ENCODE measurements at regions not wholly inside any gene's neighbourhood (a gene's known extent, or its start where the extent isn't known, plus 50 kb on each side); places are given as distances from the start of the nearest gene placed in this dataset.

GRCh38 chr5:152907488-152908245 lies 502.6 kb upstream of the NMUR2 start:
- no peak for FAIRE-seq

DNA sequence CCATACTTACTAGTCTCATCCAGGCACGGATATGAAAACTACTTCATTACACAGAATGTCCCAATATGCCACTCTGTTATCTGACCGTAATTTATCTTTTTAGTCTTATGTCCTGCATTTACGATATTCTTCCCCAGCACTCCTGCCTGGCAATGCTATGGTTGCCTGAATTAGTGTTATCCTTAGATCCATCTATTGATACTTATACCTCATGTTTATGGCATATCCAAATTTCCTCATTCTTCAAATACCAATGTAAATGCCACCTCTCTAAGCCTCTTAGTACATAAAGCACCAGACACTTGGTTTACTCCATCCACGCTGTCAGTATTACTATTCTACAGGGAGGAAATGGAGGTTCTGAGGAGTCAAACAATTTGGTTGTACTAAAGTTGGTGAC lies 507.8 kb upstream of the NMUR2 start:
- peaks cover 4% of the 10 kb centered on the region for H3K27me3 Mint-ChIP-seq (ENCODE audit: low read depth, unreplicated experiment)
- Histone ChIP-seq H3K36me3 (ENCODE audit: insufficient read depth, low read length) (no peaks in the 10 kb centered on the region), H3K79me2 (ENCODE audit: insufficient read depth, low read length) (no peaks in the 10 kb centered on the region), H3K4me2 (ENCODE audit: low read length) (no peak overlapping the region), H3K4me1 (ENCODE audit: insufficient read depth, low read length) (no peaks in the 10 kb centered on the region), H3K4me3 (ENCODE audit: insufficient read depth, low read depth, low read length) (no peak overlapping the region), H3K9me3 (ENCODE audit: insufficient read depth, low read depth, low read length) (no peaks in the 10 kb centered on the region), H4K20me1 (ENCODE audit: insufficient read depth, low read length) (no peaks in the 10 kb centered on the region), H2AFZ (ENCODE audit: low read depth, low read length) (no peak overlapping the region), H3K9ac (ENCODE audit: low read length) (no peak overlapping the region), H3K27me3 (ENCODE audit: insufficient read depth, low read length) (no peaks in the 10 kb centered on the region), H3K27ac (ENCODE audit: low read depth, low read length) (no peak overlapping the region)
- no peak for TF ChIP-seq CTCF (IDR thresholded peaks at IDR 0.05; ENCODE audit: insufficient read depth, low read depth, low read length)
- no peak for TF ChIP-seq EZH2 (IDR thresholded peaks at IDR 0.05; ENCODE audit: insufficient read depth, low read length)
- no peaks in the 10 kb centered on the region for H3K36me3 Mint-ChIP-seq (ENCODE audit: low read depth, unreplicated experiment)
- H3K4me3 Mint-ChIP-seq (ENCODE audit: unreplicated experiment): no peak overlapping the region
- no peak overlapping the region for H3K27ac Mint-ChIP-seq (ENCODE audit: unreplicated experiment)
- FAIRE-seq (no peak), DNase-seq (ENCODE audit: low read depth) (no peak)
- H3K9me3 Mint-ChIP-seq (ENCODE audit: unreplicated experiment): no peaks in the 10 kb centered on the region
- no peaks in the 10 kb centered on the region for H3K4me1 Mint-ChIP-seq (ENCODE audit: low read depth, unreplicated experiment)

More at GRCh38 chr5:152907488-152908245, 502.6 kb upstream of the NMUR2 start:
- Histone ChIP-seq H4K20me1 (ENCODE audit: insufficient read depth, low read length) (no peaks in the 10 kb centered on the region), H3K27me3 (ENCODE audit: insufficient read depth, low read length) (no peaks in the 10 kb centered on the region), H3K9ac (ENCODE audit: low read length) (no peak overlapping the region), H3K27ac (ENCODE audit: low read depth, low read length) (no peak overlapping the region), H2AFZ (ENCODE audit: low read depth, low read length) (no peak overlapping the region), H3K9me3 (ENCODE audit: insufficient read depth, low read depth, low read length) (no peaks in the 10 kb centered on the region), H3K4me2 (ENCODE audit: low read length) (no peak overlapping the region), H3K4me1 (ENCODE audit: insufficient read depth, low read length) (no peaks in the 10 kb centered on the region), H3K4me3 (ENCODE audit: insufficient read depth, low read depth, low read length) (no peak overlapping the region), H3K36me3 (ENCODE audit: insufficient read depth, low read length) (no peaks in the 10 kb centered on the region), H3K79me2 (ENCODE audit: insufficient read depth, low read length) (no peaks in the 10 kb centered on the region)
- DNase-seq (ENCODE audit: low read depth): no peak
- no peaks in the 10 kb centered on the region for H3K27me3 Mint-ChIP-seq (ENCODE audit: low read depth, unreplicated experiment)
- H3K27ac Mint-ChIP-seq (ENCODE audit: unreplicated experiment): no peak overlapping the region
- no peaks in the 10 kb centered on the region for H3K9me3 Mint-ChIP-seq (ENCODE audit: unreplicated experiment)
- H3K36me3 Mint-ChIP-seq (ENCODE audit: low read depth, unreplicated experiment): no peaks in the 10 kb centered on the region
- TF ChIP-seq EZH2 (IDR thresholded peaks at IDR 0.05; ENCODE audit: insufficient read depth, low read length) (no peak), CTCF (IDR thresholded peaks at IDR 0.05; ENCODE audit: insufficient read depth, low read depth, low read length) (no peak)
- H3K4me3 Mint-ChIP-seq (ENCODE audit: unreplicated experiment): no peak overlapping the region
- no peaks in the 10 kb centered on the region for H3K4me1 Mint-ChIP-seq (ENCODE audit: low read depth, unreplicated experiment)

DNA sequence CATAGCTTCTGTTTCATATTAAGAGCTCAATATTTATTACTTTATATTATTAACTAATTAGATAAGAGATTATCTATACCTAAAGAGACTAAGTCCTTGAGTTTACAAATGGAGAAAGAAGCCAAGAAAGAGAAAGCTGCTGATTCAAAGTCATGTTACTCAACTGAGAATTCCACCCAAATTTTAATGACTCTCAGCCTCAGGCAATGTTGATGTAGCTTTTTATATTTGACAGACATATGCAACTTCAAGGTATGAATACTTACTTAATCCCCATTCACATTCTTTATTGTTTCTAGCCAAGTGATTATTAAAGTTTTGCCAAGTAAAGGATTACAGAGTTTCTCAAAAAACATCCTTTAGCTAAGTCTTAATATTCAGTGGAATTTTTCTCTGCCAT lies 527.5 kb upstream of the NMUR2 start:
- Histone ChIP-seq H3K4me2 (ENCODE audit: low read length) (no peak overlapping the region), H3K36me3 (ENCODE audit: insufficient read depth, low read length) (no peaks in the 10 kb centered on the region), H3K4me3 (ENCODE audit: insufficient read depth, low read depth, low read length) (no peak overlapping the region), H3K9me3 (ENCODE audit: insufficient read depth, low read depth, low read length) (no peaks in the 10 kb centered on the region), H3K79me2 (ENCODE audit: insufficient read depth, low read length) (no peaks in the 10 kb centered on the region), H2AFZ (ENCODE audit: low read depth, low read length) (no peak overlapping the region), H3K27me3 (ENCODE audit: insufficient read depth, low read length) (no peaks in the 10 kb centered on the region), H3K4me1 (ENCODE audit: insufficient read depth, low read length) (no peaks in the 10 kb centered on the region), H4K20me1 (ENCODE audit: insufficient read depth, low read length) (no peaks in the 10 kb centered on the region), H3K9ac (ENCODE audit: low read length) (no peak overlapping the region), H3K27ac (ENCODE audit: low read depth, low read length) (no peak overlapping the region)
- H3K36me3 Mint-ChIP-seq (ENCODE audit: low read depth, unreplicated experiment): no peaks in the 10 kb centered on the region
- DNase-seq (ENCODE audit: low read depth) (no peak), FAIRE-seq (no peak)
- H3K4me3 Mint-ChIP-seq (ENCODE audit: unreplicated experiment): no peak overlapping the region
- no peak overlapping the region for H3K27ac Mint-ChIP-seq (ENCODE audit: unreplicated experiment)
- no peaks in the 10 kb centered on the region for H3K9me3 Mint-ChIP-seq (ENCODE audit: unreplicated experiment)
- no peaks in the 10 kb centered on the region for H3K4me1 Mint-ChIP-seq (ENCODE audit: low read depth, unreplicated experiment)
- no peak for TF ChIP-seq EZH2 (IDR thresholded peaks at IDR 0.05; ENCODE audit: insufficient read depth, low read length)
- H3K27me3 Mint-ChIP-seq (ENCODE audit: low read depth, unreplicated experiment): peaks cover 7% of the 10 kb centered on the region

Data from astrocyte (in vitro differentiated cells and primary cell).